Sigmoid colon (tissue), 6 donors: ENCODE measurements at regions not wholly inside any gene's neighbourhood (a gene's known extent, or its start where the extent isn't known, plus 50 kb on each side); places are given as distances from the start of the nearest gene placed in this dataset.

Experiments used
- DNase-seq: peaks from one replicate; pipeline ENCODE4 v3.0.0-alpha.2; 2019
- H3K27ac ChIP-seq, 4 donors: fragments of 200-600 bp; sonication (generic); one replicate each; pipeline ENCODE4 v1.5.1; 2016 to 2019; ENCODE audit warnings: mild to moderate bottlenecking in 1 of 4
- H3K27me3 ChIP-seq, 3 donors: fragments of 200-600 bp; sonication (generic); one replicate each; pipeline ENCODE4 v1.5.1; 2019; ENCODE audit warnings: mild to moderate bottlenecking in 1 of 3
- H3K36me3 ChIP-seq, 4 donors: fragments of 200-600 bp; sonication (generic); one replicate each; pipeline ENCODE4 v1.5.1; 2016 to 2019
- H3K4me1 ChIP-seq, 4 donors: fragments of 200-600 bp; sonication (generic); one replicate each; pipeline ENCODE4 v1.5.1; 2017 to 2019
- H3K4me3 ChIP-seq, 4 donors: fragments of 200-600 bp; sonication (generic); one replicate each; pipeline ENCODE4 v1.5.1; 2017 to 2019; ENCODE audit warnings: mild to moderate bottlenecking in 2 of 4, moderate library complexity in 1 of 4
- H3K9me3 ChIP-seq, 4 donors: fragments of 200-600 bp in 3 of 4; sonication (generic) in 3 of 4; one replicate each; pipeline versions ENCODE4 v1.5.1 to v1.6.1; 2013 to 2019
- EP300 ChIP-seq, 4 donors: sonication (generic); formaldehyde crosslinking; IDR thresholded peaks; one replicate each; pipeline ENCODE4 v1.6.1; 2017; ENCODE audit warnings: antibody characterized with exemption in 4 of 4
- POLR2A ChIP-seq, 2 donors: fragments of 450-650 bp; IDR thresholded peaks; one replicate each; pipeline ENCODE4 v1.6.1; 2016; ENCODE audit warnings: antibody characterized with exemption in 2 of 2, mild to moderate bottlenecking in 2 of 2, moderate library complexity in 2 of 2
- POLR2AphosphoS5 ChIP-seq, 4 donors: sonication (generic); formaldehyde crosslinking; IDR thresholded peaks; one replicate each; pipeline ENCODE4 v1.6.1; 2017; ENCODE audit warnings: antibody characterized with exemption in 4 of 4
- WGBS, 2 donors: extraction: QIAGEN DNeasy Blood & Tissue Kit; methylation state at CpG; one replicate each; pipeline ENCODE4 v1.1.7; 2013; 5-methylcytosine and 5-hydroxymethylcytosine counted together
- intact Hi-C: fragments of 100-400 bp; cut with DNase I; formaldehyde crosslinking; loops from one replicate; pipeline ENCODE4 v1.15.1; 2023
- TF ChIP-seq, protein P1 (sequence below), 4 experiments: fragments of 450-650 bp in 3 of 4; fragments of 200-600 bp in 1 of 4; IDR thresholded peaks; one replicate each; pipeline ENCODE4 v1.5.1; 2016 to 2019; ENCODE audit warnings: antibody characterized with exemption in 4 of 4, mild to moderate bottlenecking in 3 of 4, moderate library complexity in 2 of 4
- donor health status: healthy with polysubstance abuse.
- donor health status: healthy.

DNA sequence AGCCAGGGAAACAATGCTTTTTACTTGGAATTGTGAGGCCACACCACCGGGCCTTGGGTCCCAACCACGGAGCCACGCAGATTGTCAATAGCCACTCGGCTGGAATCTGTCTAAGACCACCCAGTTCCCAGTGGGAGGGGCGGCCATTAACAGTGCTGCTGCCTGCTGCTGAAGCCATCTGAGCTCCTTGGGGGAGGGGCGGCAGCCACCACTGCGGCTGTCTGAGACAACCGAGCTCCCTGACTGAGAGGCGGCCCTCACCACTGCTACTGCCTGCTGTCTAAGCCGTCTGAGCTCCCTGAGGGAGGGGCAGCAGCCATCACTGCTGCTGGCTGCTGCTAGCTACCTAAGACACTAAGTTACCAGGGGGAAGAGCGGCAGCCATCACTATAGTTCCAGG lies 64.3 kb downstream of the DMRTA2 start:
- peaks cover 0 to 25% (median 9%) of the 10 kb centered on the region in 3 donors for H3K27me3 ChIP-seq
- H3K9me3 ChIP-seq = no peaks in the 10 kb centered on the region
- intact Hi-C loops = no loop called here
- WGBS, 2 donors = 77 to 82% methylated on average over 11 of the region's 11 CpGs
- H3K4me3 ChIP-seq = no peak overlapping the region
- no peaks in the 10 kb centered on the region for H3K4me1 ChIP-seq
- DNase-seq = no peak
- TF ChIP-seq POLR2AphosphoS5 (IDR thresholded peaks at IDR 0.05) = no peak
- TF ChIP-seq POLR2A (IDR thresholded peaks at IDR 0.05) = no peak
- no peak for TF ChIP-seq EP300 (IDR thresholded peaks at IDR 0.05)
- TF ChIP-seq, protein P1, sequence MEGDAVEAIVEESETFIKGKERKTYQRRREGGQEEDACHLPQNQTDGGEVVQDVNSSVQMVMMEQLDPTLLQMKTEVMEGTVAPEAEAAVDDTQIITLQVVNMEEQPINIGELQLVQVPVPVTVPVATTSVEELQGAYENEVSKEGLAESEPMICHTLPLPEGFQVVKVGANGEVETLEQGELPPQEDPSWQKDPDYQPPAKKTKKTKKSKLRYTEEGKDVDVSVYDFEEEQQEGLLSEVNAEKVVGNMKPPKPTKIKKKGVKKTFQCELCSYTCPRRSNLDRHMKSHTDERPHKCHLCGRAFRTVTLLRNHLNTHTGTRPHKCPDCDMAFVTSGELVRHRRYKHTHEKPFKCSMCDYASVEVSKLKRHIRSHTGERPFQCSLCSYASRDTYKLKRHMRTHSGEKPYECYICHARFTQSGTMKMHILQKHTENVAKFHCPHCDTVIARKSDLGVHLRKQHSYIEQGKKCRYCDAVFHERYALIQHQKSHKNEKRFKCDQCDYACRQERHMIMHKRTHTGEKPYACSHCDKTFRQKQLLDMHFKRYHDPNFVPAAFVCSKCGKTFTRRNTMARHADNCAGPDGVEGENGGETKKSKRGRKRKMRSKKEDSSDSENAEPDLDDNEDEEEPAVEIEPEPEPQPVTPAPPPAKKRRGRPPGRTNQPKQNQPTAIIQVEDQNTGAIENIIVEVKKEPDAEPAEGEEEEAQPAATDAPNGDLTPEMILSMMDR (IDR thresholded peaks at IDR 0.05) = no peak
- H3K27ac ChIP-seq = no peak overlapping the region
- no peaks in the 10 kb centered on the region for H3K36me3 ChIP-seq

DNA sequence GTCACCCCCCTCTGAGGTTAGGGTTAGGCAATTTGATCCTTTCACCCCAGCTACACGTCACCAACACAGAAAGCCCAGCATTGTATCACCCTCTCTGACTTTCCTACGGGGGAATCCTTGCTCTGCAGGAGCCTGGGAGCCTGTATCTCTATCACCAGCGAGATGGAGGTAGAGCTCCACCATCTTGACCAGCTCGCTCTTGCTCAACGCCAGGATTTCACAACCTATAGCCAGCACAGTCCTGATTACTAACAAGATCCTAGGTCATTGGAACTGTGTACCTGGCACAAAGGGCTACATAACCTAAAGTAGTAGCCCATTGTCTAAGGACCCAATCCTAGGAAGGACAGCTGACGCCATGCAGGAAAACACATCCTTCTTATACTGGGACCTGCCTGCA lies 66.1 kb downstream of the DMRTA2 start:
- peaks cover 0 to 20% (median 9%) of the 10 kb centered on the region in 3 donors for H3K27me3 ChIP-seq
- intact Hi-C loops = no loop called here

DNA sequence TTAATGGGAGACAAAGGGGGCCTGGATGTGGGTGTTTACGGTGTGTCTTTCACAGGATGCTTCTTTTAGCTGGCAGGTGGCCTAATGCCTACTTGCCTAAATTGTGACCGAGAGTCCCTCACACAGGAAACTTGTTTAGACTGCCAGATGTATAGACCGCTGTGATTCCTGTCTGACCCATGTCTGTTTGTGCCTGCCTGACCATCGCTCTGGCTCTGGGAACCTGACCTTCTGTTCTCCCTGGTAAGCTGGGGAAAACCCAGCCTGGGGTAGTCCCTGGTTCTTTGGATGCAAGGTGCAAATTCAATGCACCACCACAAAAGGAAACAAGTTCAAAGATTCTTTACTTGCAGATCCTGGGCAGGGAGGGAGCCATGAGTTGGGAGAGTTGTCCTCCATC lies 68.4 kb downstream of the DMRTA2 start:
- Histone ChIP-seq H3K9me3 (no peaks in the 10 kb centered on the region), H3K4me3 (no peak overlapping the region), H3K27me3 (peaks cover 0 to 17% (median 9%) of the 10 kb centered on the region in 3 donors), H3K27ac (no peak overlapping the region), H3K36me3 (no peaks in the 10 kb centered on the region), H3K4me1 (no peaks in the 10 kb centered on the region)
- DNase-seq = no peak
- 65 to 77% methylated on average over 4 of the region's 4 CpGs for WGBS, 2 donors
- TF ChIP-seq, protein P1 (IDR thresholded peaks at IDR 0.05) = no peak
- TF ChIP-seq POLR2A (IDR thresholded peaks at IDR 0.05) (no peak), EP300 (IDR thresholded peaks at IDR 0.05) (no peak), POLR2AphosphoS5 (IDR thresholded peaks at IDR 0.05) (no peak)
- intact Hi-C loops = no loop called here

More for the DNA sequence above, 66.1 kb downstream of the DMRTA2 start:
- H3K9me3 ChIP-seq = no peaks in the 10 kb centered on the region
- no peak overlapping the region for H3K27ac ChIP-seq
- TF ChIP-seq EP300 (IDR thresholded peaks at IDR 0.05) (no peak), POLR2A (IDR thresholded peaks at IDR 0.05) (no peak), POLR2AphosphoS5 (IDR thresholded peaks at IDR 0.05) (no peak)
- TF ChIP-seq, protein P1 (IDR thresholded peaks at IDR 0.05) = no peak
- DNase-seq = no peak
- H3K36me3 ChIP-seq = no peaks in the 10 kb centered on the region
- no peak overlapping the region for H3K4me3 ChIP-seq
- 68 to 81% methylated on average over 6 of the region's 6 CpGs for WGBS, 2 donors
- no peaks in the 10 kb centered on the region for H3K4me1 ChIP-seq

DNA sequence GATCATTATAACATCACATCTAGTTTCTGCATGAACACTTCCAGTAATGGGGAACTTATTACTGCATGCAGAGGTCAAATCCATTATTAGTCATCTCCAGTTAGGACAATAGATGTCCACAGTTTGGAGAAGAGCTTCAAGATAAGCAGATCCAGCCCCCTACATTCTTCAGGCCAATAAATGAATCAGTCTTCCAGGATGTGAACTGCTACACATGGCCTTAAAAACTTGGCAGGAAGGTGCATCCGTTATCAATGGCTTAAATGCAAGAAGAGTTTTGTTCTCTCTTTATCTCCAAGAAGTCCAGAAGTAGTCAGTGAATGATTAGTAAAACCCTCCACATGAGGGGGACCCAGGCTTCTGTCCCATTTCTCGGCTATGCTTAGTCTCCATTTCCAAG lies 70.8 kb downstream of the DMRTA2 start:
- Histone ChIP-seq H3K9me3 (no peaks in the 10 kb centered on the region), H3K4me3 (no peak overlapping the region), H3K27me3 (peaks cover 0 to 7% (median 0%) of the 10 kb centered on the region in 3 donors), H3K4me1 (no peaks in the 10 kb centered on the region), H3K36me3 (no peaks in the 10 kb centered on the region), H3K27ac (no peak overlapping the region)
- 56 to 78% methylated on average over 2 of the region's 2 CpGs for WGBS, 2 donors
- TF ChIP-seq POLR2A (IDR thresholded peaks at IDR 0.05) = no peak
- TF ChIP-seq, protein P1 (IDR thresholded peaks at IDR 0.05) = no peak
- no peak for TF ChIP-seq POLR2AphosphoS5 (IDR thresholded peaks at IDR 0.05)
- no peak for TF ChIP-seq EP300 (IDR thresholded peaks at IDR 0.05)
- intact Hi-C loops = no loop called here
- no peak for DNase-seq

DNA sequence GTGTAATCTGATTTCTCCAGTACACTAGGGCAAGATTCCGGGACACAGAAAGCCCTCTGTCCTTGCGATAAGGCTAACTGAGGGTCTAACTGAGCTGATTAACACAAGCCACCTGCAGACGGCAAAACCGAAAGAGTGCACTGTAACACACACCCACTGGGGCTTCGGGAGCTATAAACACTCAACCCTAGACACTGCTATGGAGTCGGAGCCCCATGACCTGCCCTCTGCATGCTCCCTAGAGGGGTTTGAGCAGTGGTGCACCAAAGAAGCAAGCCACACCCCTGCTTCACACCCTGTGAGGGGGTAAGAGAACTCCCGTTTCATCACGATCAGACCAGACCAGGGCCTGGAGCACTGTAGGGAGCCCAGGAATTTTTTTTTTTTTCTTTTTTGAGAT lies 72.4 kb downstream of the DMRTA2 start:
- Histone ChIP-seq H3K9me3 (no peaks in the 10 kb centered on the region), H3K27ac (no peak overlapping the region), H3K4me3 (no peak overlapping the region), H3K27me3 (peaks cover 0 to 7% (median 0%) of the 10 kb centered on the region in 3 donors), H3K36me3 (no peaks in the 10 kb centered on the region), H3K4me1 (no peaks in the 10 kb centered on the region)
- no peak for TF ChIP-seq POLR2A (IDR thresholded peaks at IDR 0.05)
- TF ChIP-seq POLR2AphosphoS5 (IDR thresholded peaks at IDR 0.05) = no peak
- TF ChIP-seq EP300 (IDR thresholded peaks at IDR 0.05) = no peak
- TF ChIP-seq, protein P1 (IDR thresholded peaks at IDR 0.05) = no peak
- WGBS, 2 donors = 67 to 82% methylated on average over 8 of the region's 8 CpGs
- intact Hi-C loops = no loop called here
- no peak for DNase-seq
